Activated CD4-positive, alpha-beta T cell treated with anti-CD3 and anti-CD28 coated beads, Interleukin-2, amount 50 U/mL, for 1 hour (primary cell): ENCODE measurements at regions not wholly inside any gene's neighbourhood (a gene's known extent, or its start where the extent isn't known, plus 50 kb on each side); places are given as distances from the start of the nearest gene placed in this dataset.

ENCODE experiments used
- DNase-seq: peaks from one replicate; pipeline ENCODE4 v3.0.0-alpha.2; 2020

- no peak for DNase-seq
Measured at GRCh38 chr17:77308861-77309726, 168.3 kb downstream of the SEC14L1 start.

DNA sequence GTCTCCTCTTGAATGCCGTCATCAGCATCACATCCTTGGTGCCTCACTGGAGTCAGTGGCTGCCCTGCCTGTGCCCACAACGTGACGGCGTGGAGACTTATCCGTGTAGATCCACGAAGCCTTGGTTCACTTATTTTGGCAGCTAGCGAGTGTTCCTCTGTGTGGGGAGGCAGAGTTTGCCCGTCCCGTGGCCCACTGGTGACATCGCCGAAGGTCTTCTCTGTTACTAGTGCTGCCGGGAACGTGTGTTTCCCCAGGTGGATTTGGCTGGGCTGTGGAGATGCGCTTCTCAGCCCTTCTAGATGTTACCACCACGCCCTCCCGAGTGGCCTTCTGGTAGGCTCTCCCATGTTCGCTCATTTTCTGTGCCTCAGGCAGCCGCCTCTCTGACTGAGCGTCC, 169.6 kb downstream of the SEC14L1 start:
- no peak for DNase-seq

- DNase-seq = no peak
Measured at GRCh38 chr17:77311371-77311981, 170.7 kb downstream of the SEC14L1 start.

- no peak for DNase-seq
Measured at GRCh38 chr17:77312061-77312701, 171.4 kb downstream of the SEC14L1 start.

GRCh38 chr17:77312786-77313599, 172.2 kb downstream of the SEC14L1 start:
- no peak for DNase-seq

- no peak for DNase-seq
Measured at GRCh38 chr17:77313831-77314230, 173.1 kb downstream of the SEC14L1 start.

DNA sequence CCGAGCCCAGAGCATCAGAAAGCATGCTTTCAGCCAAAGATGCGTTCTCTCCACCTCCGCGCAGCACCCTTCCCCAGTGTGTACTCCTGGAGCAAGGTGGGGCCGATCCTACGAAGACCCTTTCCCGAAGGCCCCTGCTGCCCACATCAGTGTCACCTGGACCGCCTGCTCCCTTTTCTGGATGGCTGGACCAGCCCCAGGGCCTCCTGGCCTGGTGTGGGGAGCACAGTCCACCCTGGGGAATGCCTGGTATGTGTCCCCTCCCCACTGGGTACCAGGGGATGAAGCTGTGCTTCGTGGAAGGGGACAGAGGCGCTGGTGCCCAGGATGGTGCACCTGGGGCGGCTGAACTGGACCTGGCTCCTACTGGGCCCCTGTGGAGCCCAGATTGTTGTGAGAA, 173.8 kb downstream of the SEC14L1 start:
- DNase-seq = no peak

GRCh38 chr17:77315010-77315409, 174.2 kb downstream of the SEC14L1 start:
- DNase-seq = no peak

- no peak for DNase-seq
Measured at GRCh38 chr17:77315551-77316190, 174.9 kb downstream of the SEC14L1 start.

- DNase-seq = no peak
Measured at GRCh38 chr17:77316191-77316641, 175.4 kb downstream of the SEC14L1 start.

GRCh38 chr17:77316651-77317050, 175.9 kb downstream of the SEC14L1 start:
- no peak for DNase-seq

GRCh38 chr17:77317091-77317750, 176.5 kb downstream of the SEC14L1 start:
- DNase-seq = no peak

GRCh38 chr17:77318021-77318420, 177.3 kb downstream of the SEC14L1 start:
- no peak for DNase-seq

DNA sequence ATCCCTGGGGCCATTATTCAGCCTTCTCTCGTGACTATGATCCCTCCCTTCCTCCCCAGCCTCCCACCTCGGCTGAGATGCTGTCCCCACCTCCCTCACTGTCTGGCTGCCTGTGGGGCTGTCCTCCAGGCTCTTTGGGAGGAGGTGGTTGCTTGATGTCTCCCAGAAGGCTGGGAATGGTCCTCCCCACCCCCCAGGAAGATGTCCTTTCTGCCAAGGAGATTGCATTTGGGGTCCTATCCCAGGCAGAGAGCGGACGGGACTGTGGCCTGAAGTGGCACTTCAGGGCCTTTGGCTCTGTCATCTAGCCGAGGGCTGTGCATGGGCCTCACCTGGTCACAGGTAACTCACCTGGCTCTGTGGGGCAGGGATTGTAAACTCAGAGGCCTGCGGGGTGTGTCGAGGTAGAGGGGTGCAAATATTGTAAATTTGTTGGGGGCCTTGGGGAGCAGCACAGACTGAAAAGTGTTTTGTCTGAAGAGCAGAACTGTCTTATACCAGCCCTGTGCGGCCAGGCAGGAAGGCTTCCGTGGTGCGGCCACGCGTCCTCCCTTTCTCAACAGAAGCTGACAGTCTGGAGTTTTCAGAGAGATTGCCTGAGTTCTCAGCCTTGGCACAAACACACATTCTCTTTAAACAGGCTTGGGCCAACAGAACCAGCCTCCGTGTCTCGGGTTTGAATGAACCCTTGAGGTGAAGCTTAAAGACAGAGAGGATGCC, 177.9 kb downstream of the SEC14L1 start:
- no peak for DNase-seq

DNA sequence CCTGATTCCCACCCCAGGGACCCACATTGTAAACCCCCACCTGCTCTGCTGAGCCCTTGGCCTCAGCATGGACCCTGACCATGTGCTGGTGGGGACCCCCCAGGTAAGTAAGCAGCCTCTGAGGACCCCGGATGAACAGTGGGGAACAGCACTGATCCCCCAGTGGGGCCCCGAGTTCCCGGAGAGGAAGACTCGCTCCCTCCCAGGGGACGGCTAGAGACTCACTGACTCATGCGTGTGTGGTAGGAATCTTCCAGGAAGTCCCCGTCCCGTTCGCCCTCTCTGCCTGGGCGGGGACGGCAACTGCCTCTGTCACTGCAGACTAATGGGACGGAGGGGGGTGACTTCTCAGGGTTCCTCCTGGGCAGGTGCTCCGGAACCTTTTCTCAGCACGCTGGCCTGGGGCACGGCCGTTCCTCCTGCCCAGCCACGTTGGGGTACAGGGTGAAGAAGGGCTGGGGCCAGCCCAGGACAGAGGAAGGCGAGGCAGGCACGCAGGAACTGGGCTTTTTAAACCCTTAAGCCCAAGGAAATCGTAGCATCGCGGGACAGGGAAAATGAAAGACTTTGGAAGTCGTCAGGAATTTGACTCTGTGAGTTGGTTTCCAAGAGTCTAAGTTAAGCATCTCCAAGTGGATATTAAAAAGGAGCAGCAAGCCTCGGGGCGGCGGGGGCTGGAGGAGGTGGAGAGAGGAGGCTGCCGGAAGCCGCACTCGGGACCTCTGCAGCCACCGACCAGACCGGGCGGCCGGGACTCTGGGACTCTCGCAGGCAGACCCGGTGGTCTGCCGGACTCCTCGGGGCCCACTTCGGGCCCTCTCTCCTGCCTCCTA, 178.7 kb downstream of the SEC14L1 start:
- DNase-seq = peak; percentile 64

DNA sequence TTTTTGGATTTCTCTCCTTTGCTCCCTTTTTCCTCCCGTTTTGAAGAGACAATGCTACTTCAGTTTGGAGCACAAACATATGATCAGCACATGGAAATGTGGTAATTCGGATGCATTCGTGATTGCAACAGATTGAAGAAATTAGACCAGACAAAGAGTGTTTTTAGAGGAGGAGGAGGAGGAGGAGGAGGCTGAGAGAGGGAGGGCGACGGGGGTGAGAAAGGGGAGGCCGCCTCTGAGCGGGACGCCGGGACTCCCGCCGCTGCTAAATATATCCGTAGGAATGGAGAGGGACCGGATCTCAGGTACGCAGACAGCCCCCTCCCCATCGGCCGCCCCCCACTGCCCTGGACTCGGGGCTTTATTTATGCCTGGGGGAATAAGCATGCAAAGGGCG, 179.3 kb downstream of the SEC14L1 start:
- DNase-seq = no peak

DNA sequence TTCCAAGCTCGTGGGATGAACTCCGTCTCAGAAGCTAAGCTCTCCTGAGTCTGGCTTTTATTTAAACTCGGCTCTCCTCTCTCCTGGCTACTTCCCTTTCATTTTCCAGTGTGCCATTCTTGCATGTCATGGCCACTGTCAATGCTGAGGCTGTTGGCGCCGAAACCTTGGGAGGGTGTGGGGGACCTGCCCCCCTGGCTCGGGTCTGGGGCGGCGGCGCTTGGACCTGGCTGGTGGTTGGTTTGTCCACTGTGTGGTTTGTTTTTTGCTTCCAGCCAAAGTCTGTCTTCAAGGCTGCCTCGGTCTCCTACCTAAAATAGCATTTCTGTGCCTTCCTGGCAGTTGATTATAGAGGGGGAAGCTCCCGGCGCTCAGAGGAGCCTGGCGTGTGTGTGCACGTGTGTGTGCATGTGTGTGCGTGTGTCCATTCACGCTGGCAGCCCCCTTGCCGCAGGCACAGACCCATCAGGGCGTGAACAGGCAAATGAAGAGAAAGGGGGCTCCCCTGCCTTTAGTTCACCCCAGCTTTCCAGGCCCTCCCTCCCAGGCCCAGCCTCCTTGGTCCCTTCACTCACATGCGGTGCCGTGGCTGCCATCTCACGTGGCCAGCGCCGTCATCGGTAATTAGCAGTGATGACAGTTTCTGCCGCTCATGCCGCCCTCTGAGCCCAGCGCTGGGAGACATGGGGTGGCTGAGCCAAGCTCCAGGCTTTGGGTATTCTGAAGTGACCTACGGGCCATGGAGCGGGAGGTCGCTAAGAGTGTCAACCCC, 179.9 kb downstream of the SEC14L1 start:
- no peak for DNase-seq

- DNase-seq = no peak
Measured at GRCh38 chr17:77321649-77322513, 181.1 kb downstream of the SEC14L1 start.
